Gastroesophageal sphincter (tissue), 3 donors: ENCODE measurements at regions not wholly inside any gene's neighbourhood (a gene's known extent, or its start where the extent isn't known, plus 50 kb on each side); places are given as distances from the start of the nearest gene placed in this dataset.

Experiments used
- POLR2AphosphoS5 ChIP-seq: sonication (generic); formaldehyde crosslinking; IDR thresholded peaks from one replicate; pipeline ENCODE4 v1.6.1; 2017; ENCODE audit warnings: antibody characterized with exemption
- TF ChIP-seq, protein P1 (sequence below), 4 experiments: fragments of 200-600 bp in 2 of 4; fragments of 450-650 bp in 2 of 4; sonication (generic) in 1 of 4; IDR thresholded peaks; one replicate each; pipeline ENCODE4 v1.5.1; 2017 to 2019; ENCODE audit warnings: antibody characterized with exemption in 4 of 4, mild to moderate bottlenecking in 2 of 4, moderate library complexity in 2 of 4

DNA sequence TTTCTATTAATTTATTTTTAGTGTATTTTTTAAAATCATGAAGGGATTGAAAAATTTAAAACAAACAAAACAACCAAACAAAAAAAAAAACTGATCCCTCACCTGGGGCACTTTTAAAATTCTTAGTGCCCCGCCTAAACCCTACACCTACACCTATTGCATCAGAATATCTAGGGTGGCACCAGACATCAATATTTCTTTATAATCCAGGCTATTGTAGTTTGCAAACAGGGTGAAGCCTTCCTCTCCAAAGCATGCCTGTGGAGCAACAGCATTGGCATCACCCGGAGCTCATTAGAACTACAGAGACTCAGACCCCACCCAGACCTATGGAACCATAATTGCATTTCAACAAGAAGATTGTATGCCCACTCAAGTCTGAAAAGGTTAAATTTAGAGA, 54.9 kb upstream of the ACP3 start:
- TF ChIP-seq, protein P1, sequence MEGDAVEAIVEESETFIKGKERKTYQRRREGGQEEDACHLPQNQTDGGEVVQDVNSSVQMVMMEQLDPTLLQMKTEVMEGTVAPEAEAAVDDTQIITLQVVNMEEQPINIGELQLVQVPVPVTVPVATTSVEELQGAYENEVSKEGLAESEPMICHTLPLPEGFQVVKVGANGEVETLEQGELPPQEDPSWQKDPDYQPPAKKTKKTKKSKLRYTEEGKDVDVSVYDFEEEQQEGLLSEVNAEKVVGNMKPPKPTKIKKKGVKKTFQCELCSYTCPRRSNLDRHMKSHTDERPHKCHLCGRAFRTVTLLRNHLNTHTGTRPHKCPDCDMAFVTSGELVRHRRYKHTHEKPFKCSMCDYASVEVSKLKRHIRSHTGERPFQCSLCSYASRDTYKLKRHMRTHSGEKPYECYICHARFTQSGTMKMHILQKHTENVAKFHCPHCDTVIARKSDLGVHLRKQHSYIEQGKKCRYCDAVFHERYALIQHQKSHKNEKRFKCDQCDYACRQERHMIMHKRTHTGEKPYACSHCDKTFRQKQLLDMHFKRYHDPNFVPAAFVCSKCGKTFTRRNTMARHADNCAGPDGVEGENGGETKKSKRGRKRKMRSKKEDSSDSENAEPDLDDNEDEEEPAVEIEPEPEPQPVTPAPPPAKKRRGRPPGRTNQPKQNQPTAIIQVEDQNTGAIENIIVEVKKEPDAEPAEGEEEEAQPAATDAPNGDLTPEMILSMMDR (IDR thresholded peaks at IDR 0.05): no peak
- no peak for TF ChIP-seq POLR2AphosphoS5
